Left ventricle myocardium inferior (tissue), 1 donor: ENCODE measurements at regions not wholly inside any gene's neighbourhood (a gene's known extent, or its start where the extent isn't known, plus 50 kb on each side); places are given as distances from the start of the nearest gene placed in this dataset.

Source experiments
- DNase-seq: peaks from one replicate; pipeline ENCODE4 v3.0.0-alpha.2; 2020
- H3K27ac ChIP-seq: fragments of 200-600 bp; replicated peaks from 2 replicates; pipeline ENCODE4 v1.8.0; 2021
- H3K27me3 ChIP-seq: fragments of 200-600 bp; 2 replicates; pipeline ENCODE4 v1.8.0; 2021; ENCODE audit warnings: low read depth
- H3K36me3 ChIP-seq: fragments of 200-600 bp; 2 replicates; pipeline ENCODE4 v1.8.0; 2021
- H3K4me1 ChIP-seq: fragments of 200-600 bp; 2 replicates; pipeline ENCODE4 v1.8.0; 2021
- H3K4me3 ChIP-seq: fragments of 200-600 bp; 2 replicates; pipeline ENCODE4 v1.8.0; 2021; ENCODE audit warnings: mild to moderate bottlenecking, moderate library complexity
- H3K9me3 ChIP-seq: fragments of 200-600 bp; replicated peaks from 2 replicates; pipeline ENCODE4 v1.8.0; 2021
- intact Hi-C: fragments of 100-400 bp; cut with micrococcal nuclease; formaldehyde crosslinking; loops from one replicate; pipeline ENCODE4 v1.11.0; 2022
- TF ChIP-seq, protein P1 (sequence below): fragments of 200-600 bp; IDR thresholded peaks from 2 replicates; pipeline ENCODE4 v1.8.0; 2021; ENCODE audit warnings: antibody characterized with exemption, mild to moderate bottlenecking, borderline replicate concordance
- donor health status: DM: no; HTN: yes; CAD: no; lungs with severe emphysema.

DNA sequence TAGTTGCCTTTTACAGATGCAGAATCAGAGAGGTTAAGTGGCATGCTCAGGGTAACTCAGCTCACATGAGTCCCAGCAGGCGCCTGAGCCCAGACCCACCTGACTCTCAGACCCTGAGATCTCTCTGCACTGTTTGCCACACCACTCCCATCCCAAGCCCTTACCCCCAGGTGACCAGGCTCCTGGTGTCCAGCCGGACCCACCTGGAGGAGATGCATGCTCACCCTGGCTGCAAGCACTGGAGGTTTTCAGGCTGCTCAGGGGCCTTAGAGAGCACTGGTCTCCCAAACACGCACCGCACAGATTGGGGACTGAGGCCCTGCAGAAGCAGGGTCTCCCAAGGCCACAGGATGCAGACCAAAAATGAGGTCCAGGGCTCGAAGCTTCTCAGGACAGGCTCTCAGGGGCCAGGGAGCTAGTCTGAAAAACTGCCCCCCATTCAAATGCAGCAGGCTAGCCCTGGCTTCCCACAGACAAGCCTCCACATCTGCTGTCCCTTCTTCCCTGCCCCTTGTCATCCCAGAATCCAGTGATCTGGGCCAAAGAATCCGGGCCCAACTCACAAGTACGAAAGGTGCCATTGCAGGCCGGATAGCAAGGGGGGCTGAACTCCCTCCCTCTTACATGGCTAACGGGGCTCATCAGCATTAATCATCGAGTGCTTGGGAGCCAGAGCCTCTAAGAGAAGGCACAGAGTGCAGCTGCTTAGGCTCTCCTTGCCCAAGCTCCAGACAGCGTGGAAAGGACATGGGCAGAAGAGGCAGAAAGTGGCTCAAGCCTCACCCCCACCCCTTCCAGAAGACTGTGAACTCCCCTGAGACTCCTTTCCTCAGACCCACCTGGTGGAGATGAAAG is 90.2 kb upstream of the PRR20G start:
- Histone ChIP-seq H3K9me3 (peaks cover 25% of the 10 kb centered on the region), H3K27me3 (peaks cover 56% of the 10 kb centered on the region), H3K27ac (no peak overlapping the region), H3K36me3 (no peaks in the 10 kb centered on the region), H3K4me3 (no peak overlapping the region), H3K4me1 (no peaks in the 10 kb centered on the region)
- intact Hi-C loops, result no loop called here
- TF ChIP-seq, protein P1, sequence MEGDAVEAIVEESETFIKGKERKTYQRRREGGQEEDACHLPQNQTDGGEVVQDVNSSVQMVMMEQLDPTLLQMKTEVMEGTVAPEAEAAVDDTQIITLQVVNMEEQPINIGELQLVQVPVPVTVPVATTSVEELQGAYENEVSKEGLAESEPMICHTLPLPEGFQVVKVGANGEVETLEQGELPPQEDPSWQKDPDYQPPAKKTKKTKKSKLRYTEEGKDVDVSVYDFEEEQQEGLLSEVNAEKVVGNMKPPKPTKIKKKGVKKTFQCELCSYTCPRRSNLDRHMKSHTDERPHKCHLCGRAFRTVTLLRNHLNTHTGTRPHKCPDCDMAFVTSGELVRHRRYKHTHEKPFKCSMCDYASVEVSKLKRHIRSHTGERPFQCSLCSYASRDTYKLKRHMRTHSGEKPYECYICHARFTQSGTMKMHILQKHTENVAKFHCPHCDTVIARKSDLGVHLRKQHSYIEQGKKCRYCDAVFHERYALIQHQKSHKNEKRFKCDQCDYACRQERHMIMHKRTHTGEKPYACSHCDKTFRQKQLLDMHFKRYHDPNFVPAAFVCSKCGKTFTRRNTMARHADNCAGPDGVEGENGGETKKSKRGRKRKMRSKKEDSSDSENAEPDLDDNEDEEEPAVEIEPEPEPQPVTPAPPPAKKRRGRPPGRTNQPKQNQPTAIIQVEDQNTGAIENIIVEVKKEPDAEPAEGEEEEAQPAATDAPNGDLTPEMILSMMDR, result no peak
- DNase-seq, result no peak

- Histone ChIP-seq H3K9me3 (peaks cover 12% of the 10 kb centered on the region), H3K4me3 (no peak overlapping the region), H3K27ac (no peak overlapping the region), H3K27me3 (peaks cover 69% of the 10 kb centered on the region), H3K36me3 (no peaks in the 10 kb centered on the region), H3K4me1 (no peaks in the 10 kb centered on the region)
- DNase-seq, result peak; percentile 10
- intact Hi-C loops, result no loop called here
- TF ChIP-seq, protein P1, result no peak
These were observed 87.5 kb upstream of the PRR20G start for GRCh38 chr3:127375151-127375930.

GRCh38 chr3:127374086-127375010 is 86.5 kb upstream of the PRR20G start:
- H3K27me3 ChIP-seq, result peaks cover 73% of the 10 kb centered on the region
- DNase-seq, result peak; percentile 5

DNA sequence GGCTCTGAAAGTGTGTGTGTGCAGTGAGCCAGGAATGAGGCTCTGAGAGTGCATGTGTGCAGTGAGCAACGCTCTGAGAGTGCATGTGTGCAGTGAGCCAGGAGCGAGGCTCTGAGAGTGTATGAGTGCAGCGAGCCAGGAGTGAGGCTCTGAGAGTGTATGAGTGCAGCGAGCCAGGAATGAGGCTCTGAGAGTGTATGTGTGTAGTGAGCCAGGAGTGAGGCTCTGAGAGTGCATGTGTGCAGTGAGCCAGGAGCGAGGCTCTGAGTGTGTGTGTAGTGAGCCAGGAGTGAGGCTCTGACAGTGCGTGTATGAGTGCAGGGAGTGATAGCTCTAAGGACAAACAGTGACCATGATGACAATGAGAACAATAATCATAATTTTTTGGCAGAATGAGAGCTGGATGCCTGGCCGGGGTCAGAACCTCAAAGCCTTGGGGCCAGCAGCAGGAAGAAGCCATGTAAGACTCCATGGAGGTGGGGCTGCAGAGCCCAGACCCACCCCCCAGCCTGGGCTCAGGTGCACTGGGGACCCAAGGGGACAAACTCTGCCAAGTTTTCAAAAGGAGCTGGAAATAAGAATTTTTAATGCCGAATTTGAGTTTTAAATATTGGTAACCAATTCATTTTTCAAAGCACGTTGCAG is 85.7 kb upstream of the PRR20G start:
- no peak overlapping the region for H3K4me3 ChIP-seq
- H3K4me1 ChIP-seq, result no peaks in the 10 kb centered on the region
- no peaks in the 10 kb centered on the region for H3K36me3 ChIP-seq
- no peak overlapping the region for H3K27ac ChIP-seq
- no peak for DNase-seq
- H3K27me3 ChIP-seq, result peaks cover 76% of the 10 kb centered on the region
- intact Hi-C loops, result no loop called here
- H3K9me3 ChIP-seq, result peaks cover 12% of the 10 kb centered on the region
- TF ChIP-seq, protein P1, result no peak

More at GRCh38 chr3:127374086-127375010, 86.5 kb upstream of the PRR20G start:
- no peak overlapping the region for H3K27ac ChIP-seq
- intact Hi-C loops, result no loop called here
- peaks cover 12% of the 10 kb centered on the region for H3K9me3 ChIP-seq
- H3K4me3 ChIP-seq, result no peak overlapping the region
- H3K36me3 ChIP-seq, result no peaks in the 10 kb centered on the region
- no peaks in the 10 kb centered on the region for H3K4me1 ChIP-seq
- TF ChIP-seq, protein P1, result peak; percentile 41

DNA sequence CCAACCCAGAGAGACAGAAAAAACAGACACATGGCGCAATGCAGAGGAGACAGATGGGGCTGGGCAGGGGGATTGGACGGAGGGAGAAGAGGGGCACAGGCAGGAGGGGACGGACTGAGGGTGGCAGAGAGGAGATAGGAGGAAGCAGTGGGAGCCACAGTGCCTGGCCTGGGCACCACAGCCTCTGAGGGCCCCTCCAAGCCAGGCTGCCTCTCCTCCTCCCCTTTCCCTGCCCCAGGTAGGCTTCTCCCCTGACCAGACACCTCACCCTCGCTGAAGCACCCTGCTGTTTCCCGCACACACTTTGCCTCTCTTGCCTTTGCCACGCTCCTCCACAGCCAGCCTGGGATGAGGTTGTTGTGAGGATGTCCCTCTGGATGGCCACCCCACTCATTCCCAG is 84.0 kb upstream of the PRR20G start:
- H3K4me3 ChIP-seq, result no peak overlapping the region
- H3K4me1 ChIP-seq, result no peaks in the 10 kb centered on the region
- H3K27ac ChIP-seq, result no peak overlapping the region
- no peaks in the 10 kb centered on the region for H3K36me3 ChIP-seq
- peaks cover 88% of the 10 kb centered on the region for H3K27me3 ChIP-seq
- intact Hi-C loops, result no loop called here
- H3K9me3 ChIP-seq, result peaks cover 12% of the 10 kb centered on the region
- no peak for DNase-seq
- TF ChIP-seq, protein P1, result no peak
